ENCODE measurements at regions not wholly inside any gene's neighbourhood (a gene's known extent, or its start where the extent isn't known, plus 50 kb on each side); places are given as distances from the start of the nearest gene placed in this dataset.

DNA sequence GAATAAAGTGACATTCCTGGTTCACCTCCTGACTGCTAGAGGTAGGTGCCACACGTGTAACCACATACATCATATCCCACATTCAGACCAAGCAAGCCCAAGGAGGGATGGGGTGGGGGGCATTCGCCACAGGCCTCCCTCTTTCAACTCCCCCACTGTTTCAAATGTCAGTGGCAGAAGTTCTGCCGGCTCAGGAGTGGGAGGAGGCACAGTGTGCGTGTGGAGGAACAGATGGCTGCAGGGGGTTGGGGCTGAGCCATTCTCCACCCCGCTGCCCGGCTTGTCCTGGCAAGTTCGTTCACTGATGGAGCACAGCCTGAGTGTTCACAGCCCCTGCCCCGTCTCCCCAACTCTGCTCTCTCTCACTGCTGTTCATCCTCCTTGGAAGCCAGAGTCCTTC is 75.4 kb upstream of the TANC1 start:
- Histone ChIP-seq H4K91ac (ENCODE audit: insufficient read length, low read depth, low read length) (no peak overlapping the region), H3K4ac (ENCODE audit: low read depth, low read length) (no peak overlapping the region), H4K20me1 (ENCODE audit: control insufficient read depth, insufficient read depth, insufficient read length) (no peaks in the 10 kb centered on the region), H3K79me1 (ENCODE audit: insufficient read depth, low read depth, low read length, poor library complexity, severe bottlenecking) (no peaks in the 10 kb centered on the region), H2BK12ac (ENCODE audit: insufficient read length, low read depth, low read length) (no peak overlapping the region), H3K23me2 (ENCODE audit: insufficient read length, low read depth, low read length, poor library complexity, severe bottlenecking) (no peaks in the 10 kb centered on the region), H3K18ac (ENCODE audit: insufficient read length, low read depth, low read length) (no peak overlapping the region), H3K27ac (ENCODE audit: insufficient read length, low read depth, low read length) (no peak overlapping the region), H2BK20ac (ENCODE audit: low read depth, low read length, poor library complexity, severe bottlenecking) (no peak overlapping the region), H3K4me2 (ENCODE audit: insufficient read depth, insufficient read length, low read length) (no peak overlapping the region), H2BK5ac (ENCODE audit: insufficient read length, low read length) (no peak overlapping the region), H3K9me3 (ENCODE audit: control insufficient read depth, low read depth, low read length) (no peaks in the 10 kb centered on the region), H3K23ac (ENCODE audit: insufficient read length, low read depth, low read length) (no peak overlapping the region), H3K9ac (ENCODE audit: extremely low read depth, insufficient read length, low read length) (no peak overlapping the region), H2AFZ (ENCODE audit: low read length) (no peak overlapping the region), H3K27me3 (ENCODE audit: insufficient read depth, low read length) (no peaks in the 10 kb centered on the region), H3K14ac (ENCODE audit: insufficient read depth, low read length) (no peak overlapping the region), H3K4me1 (ENCODE audit: insufficient read depth, low read length) (no peaks in the 10 kb centered on the region), H2AK5ac (ENCODE audit: insufficient read length, low read length) (no peak overlapping the region), H3T11ph (ENCODE audit: low read length) (no peak overlapping the region), H2BK15ac (ENCODE audit: low read depth, low read length) (no peak overlapping the region), H4K8ac (replicated peaks; ENCODE audit: insufficient read length, low read depth, low read length) (no peak overlapping the region), H4K5ac (ENCODE audit: insufficient read length, low read depth, low read length) (no peak overlapping the region), H2BK120ac (ENCODE audit: low read depth, low read length, poor library complexity, severe bottlenecking) (no peak overlapping the region), H3K56ac (ENCODE audit: insufficient read length, low read depth, low read length) (no peak overlapping the region), H3K79me2 (ENCODE audit: insufficient read depth, low read length) (no peaks in the 10 kb centered on the region)
- WGBS (ENCODE audit: extremely low coverage, insufficient read length, low lambda C conversion rate) = no CpG with 5 or more reads among the region's 8 CpGs
- Mint-ChIP-seq H3K4me1 (no peaks in the 10 kb centered on the region), H3K36me3 (ENCODE audit: insufficient read depth in 1 of 3, low read depth in 3 of 3) (no peaks in the 10 kb centered on the region), H3K9me3 (no peaks in the 10 kb centered on the region), H3K27ac (no peak overlapping the region), H3K27me3 (ENCODE audit: low read depth) (peaks cover 2% of the 10 kb centered on the region), H3K4me3 (no peak overlapping the region)
- no peak for DNase-seq
- TF ChIP-seq, protein P1, sequence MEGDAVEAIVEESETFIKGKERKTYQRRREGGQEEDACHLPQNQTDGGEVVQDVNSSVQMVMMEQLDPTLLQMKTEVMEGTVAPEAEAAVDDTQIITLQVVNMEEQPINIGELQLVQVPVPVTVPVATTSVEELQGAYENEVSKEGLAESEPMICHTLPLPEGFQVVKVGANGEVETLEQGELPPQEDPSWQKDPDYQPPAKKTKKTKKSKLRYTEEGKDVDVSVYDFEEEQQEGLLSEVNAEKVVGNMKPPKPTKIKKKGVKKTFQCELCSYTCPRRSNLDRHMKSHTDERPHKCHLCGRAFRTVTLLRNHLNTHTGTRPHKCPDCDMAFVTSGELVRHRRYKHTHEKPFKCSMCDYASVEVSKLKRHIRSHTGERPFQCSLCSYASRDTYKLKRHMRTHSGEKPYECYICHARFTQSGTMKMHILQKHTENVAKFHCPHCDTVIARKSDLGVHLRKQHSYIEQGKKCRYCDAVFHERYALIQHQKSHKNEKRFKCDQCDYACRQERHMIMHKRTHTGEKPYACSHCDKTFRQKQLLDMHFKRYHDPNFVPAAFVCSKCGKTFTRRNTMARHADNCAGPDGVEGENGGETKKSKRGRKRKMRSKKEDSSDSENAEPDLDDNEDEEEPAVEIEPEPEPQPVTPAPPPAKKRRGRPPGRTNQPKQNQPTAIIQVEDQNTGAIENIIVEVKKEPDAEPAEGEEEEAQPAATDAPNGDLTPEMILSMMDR (conservative IDR thresholded peaks at IDR 0.05) = no peak
